Prostate gland (tissue), 2 donors: ENCODE measurements at regions not wholly inside any gene's neighbourhood (a gene's known extent, or its start where the extent isn't known, plus 50 kb on each side); places are given as distances from the start of the nearest gene placed in this dataset.

Source experiments
- DNase-seq: peaks from one replicate; pipeline ENCODE4 v3.0.0-alpha.2; 2019; ENCODE audit warnings: low spot score
- H3K27ac ChIP-seq, 2 donors: fragments of 200-600 bp; sonication (generic); 2 replicates each; pipeline ENCODE4 v1.5.1; 2017 to 2019
- H3K27me3 ChIP-seq: fragments of 200-600 bp; sonication (generic); replicated peaks from 2 replicates; pipeline ENCODE4 v1.5.1; 2019; ENCODE audit not compliant: insufficient read depth
- H3K36me3 ChIP-seq, 2 donors: fragments of 200-600 bp; sonication (generic); 1 replicate in 1 of 2; 2 replicates in 1 of 2; pipeline versions ENCODE4 v1.5.1 to v1.8.1; 2017 to 2019
- H3K4me1 ChIP-seq: fragments of 200-600 bp; sonication (generic); replicated peaks from 2 replicates; pipeline ENCODE4 v1.5.1; 2019
- H3K4me3 ChIP-seq, 2 donors: fragments of 200-600 bp; sonication (generic); 2 replicates each; pipeline ENCODE4 v1.5.1; 2017 to 2019
- H3K9me3 ChIP-seq: fragments of 200-600 bp; sonication (generic); 2 replicates; pipeline ENCODE4 v1.5.1; 2017
- CTCF ChIP-seq, 4 experiments: fragments of 200-600 bp in 2 of 4; fragments of 450-650 bp in 2 of 4; sonication (generic) in 2 of 4; IDR thresholded peaks; 1 replicate in 3 of 4; 2 replicates in 1 of 4; pipeline ENCODE4 v1.5.1; 2016 to 2019; ENCODE audit warnings: antibody characterized with exemption in 4 of 4, mild to moderate bottlenecking in 2 of 4, moderate library complexity in 2 of 4
- POLR2A ChIP-seq: fragments of 450-650 bp; IDR thresholded peaks from one replicate; pipeline ENCODE4 v1.6.1; 2016; ENCODE audit warnings: antibody characterized with exemption, mild to moderate bottlenecking
- POLR2AphosphoS5 ChIP-seq: sonication (generic); formaldehyde crosslinking; IDR thresholded peaks from one replicate; pipeline ENCODE4 v1.6.1; 2017; ENCODE audit warnings: antibody characterized with exemption
- WGBS: methylation state at CpG from one replicate; pipeline ENCODE4 v1.1.5; 2018; 5-methylcytosine and 5-hydroxymethylcytosine counted together
- intact Hi-C: fragments of 100-400 bp; cut with DNase I; formaldehyde crosslinking; loops from one replicate; pipeline ENCODE4 v1.14.2; 2022

- intact Hi-C loops, result no loop called here
- TF ChIP-seq POLR2A, result no peak
- TF ChIP-seq POLR2AphosphoS5, result no peak
- no peak for TF ChIP-seq CTCF (IDR thresholded peaks at IDR 0.05)
- H3K27ac ChIP-seq, result no peak overlapping the region
- H3K4me3 ChIP-seq, result no peak overlapping the region
- H3K27me3 ChIP-seq, result no peaks in the 10 kb centered on the region
- H3K9me3 ChIP-seq, result no peaks in the 10 kb centered on the region
- H3K36me3 ChIP-seq, result no peaks in the 10 kb centered on the region
- no peak for DNase-seq
- H3K4me1 ChIP-seq, result no peaks in the 10 kb centered on the region
- 72% methylated on average over 1 of the region's 1 CpG for WGBS
These were observed 344.1 kb downstream of the OSTF1 start for GRCh38 chr9:75432386-75432785.

- intact Hi-C loops, result no loop called here
- peak overlapping the region in 1 of 2 donors; percentile 8 for H3K27ac ChIP-seq
- no peaks in the 10 kb centered on the region for H3K36me3 ChIP-seq
- H3K4me3 ChIP-seq, result no peak overlapping the region
- no peaks in the 10 kb centered on the region for H3K9me3 ChIP-seq
- TF ChIP-seq POLR2A (no peak), CTCF (IDR thresholded peaks at IDR 0.05) (no peak), POLR2AphosphoS5 (no peak)
- H3K27me3 ChIP-seq, result no peaks in the 10 kb centered on the region
- no peak for DNase-seq
- no peaks in the 10 kb centered on the region for H3K4me1 ChIP-seq
These were observed 344.6 kb downstream of the OSTF1 start for GRCh38 chr9:75432888-75433287.

- Histone ChIP-seq H3K4me3 (no peak overlapping the region), H3K9me3 (no peaks in the 10 kb centered on the region), H3K4me1 (no peaks in the 10 kb centered on the region), H3K27ac (no peak overlapping the region), H3K27me3 (no peaks in the 10 kb centered on the region), H3K36me3 (no peaks in the 10 kb centered on the region)
- DNase-seq, result no peak
- WGBS, result 73% methylated on average over 2 of the region's 2 CpGs
- TF ChIP-seq POLR2AphosphoS5 (no peak), POLR2A (no peak), CTCF (IDR thresholded peaks at IDR 0.05) (no peak)
- intact Hi-C loops, result no loop called here
These were observed 350.4 kb downstream of the OSTF1 start for GRCh38 chr9:75438716-75439115.

GRCh38 chr9:75440914-75441313, 352.6 kb downstream of the OSTF1 start:
- DNase-seq, result no peak
- Histone ChIP-seq H3K9me3 (no peaks in the 10 kb centered on the region), H3K36me3 (no peaks in the 10 kb centered on the region), H3K4me3 (no peak overlapping the region), H3K27ac (no peak overlapping the region), H3K4me1 (no peaks in the 10 kb centered on the region), H3K27me3 (no peaks in the 10 kb centered on the region)
- 38% methylated on average over 4 of the region's 4 CpGs for WGBS
- intact Hi-C loops, result no loop called here
- TF ChIP-seq CTCF (IDR thresholded peaks at IDR 0.05), result no peak
- no peak for TF ChIP-seq POLR2AphosphoS5
- TF ChIP-seq POLR2A, result no peak

- Histone ChIP-seq H3K36me3 (no peaks in the 10 kb centered on the region), H3K27ac (no peak overlapping the region), H3K27me3 (no peaks in the 10 kb centered on the region), H3K9me3 (no peaks in the 10 kb centered on the region), H3K4me3 (no peak overlapping the region), H3K4me1 (no peaks in the 10 kb centered on the region)
- no peak for DNase-seq
- intact Hi-C loops, result no loop called here
- no peak for TF ChIP-seq CTCF (IDR thresholded peaks at IDR 0.05)
- TF ChIP-seq POLR2A, result no peak
- no peak for TF ChIP-seq POLR2AphosphoS5
These were observed 356.8 kb downstream of the OSTF1 start for GRCh38 chr9:75445144-75445543.
